Pancreas (tissue), 10 donors: ENCODE measurements at regions not wholly inside any gene's neighbourhood (a gene's known extent, or its start where the extent isn't known, plus 50 kb on each side); places are given as distances from the start of the nearest gene placed in this dataset.

Experiments
- ATAC-seq, 4 donors: fragments of 200-7000 bp; cut with Tn5 transposase; one replicate each; pipeline versions ENCODE4 v1.8.0 to v1.9.1; 2020; ENCODE audit warnings: mild to moderate bottlenecking in 4 of 4, moderate library complexity in 4 of 4
- DNase-seq, 6 donors: peaks; one replicate each; pipeline ENCODE4 v3.0.0-alpha.2; 2020
- FAIRE-seq: peaks from 2 replicates; lab custom pipeline; 2012; peaks lifted over from hg19 to GRCh38; lab: Jason Lieb, UNC
- H3K27ac ChIP-seq, 4 donors: fragments of 200-600 bp; sonication (generic); 1 replicate in 3 of 4; 2 replicates in 1 of 4; pipeline versions ENCODE4 v1.5.0 to v1.8.0; 2020
- H3K27me3 ChIP-seq, 4 donors: fragments of 200-600 bp; one replicate each; pipeline ENCODE4 v1.8.0; 2021
- H3K36me3 ChIP-seq, 3 donors: fragments of 200-600 bp; sonication (generic) in 1 of 3; one replicate each; pipeline versions ENCODE4 v1.5.0 to v1.8.0; 2020 to 2021
- H3K4me1 ChIP-seq, 3 donors: fragments of 200-600 bp; one replicate each; pipeline ENCODE4 v1.8.0; 2021
- H3K4me3 ChIP-seq, 4 donors: fragments of 200-600 bp; sonication (generic) in 2 of 4; one replicate each; pipeline versions ENCODE4 v1.5.0 to v1.8.0; 2020 to 2021
- H3K9me3 ChIP-seq, 4 donors: fragments of 200-600 bp; one replicate each; pipeline ENCODE4 v1.8.0; 2021
- CTCF ChIP-seq, 4 donors: fragments of 200-600 bp; sonication (generic) in 3 of 4; IDR thresholded peaks; one replicate each; pipeline versions ENCODE4 v1.5.0 to v1.8.0; 2021; ENCODE audit warnings: antibody characterized with exemption in 4 of 4
- WGBS, 2 donors: extraction: QIAGEN DNeasy Blood & Tissue Kit; methylation state at CpG; one replicate each; pipeline ENCODE4 v1.1.7; 2013; 5-methylcytosine and 5-hydroxymethylcytosine counted together
- intact Hi-C, 3 donors: fragments of 100-400 bp; cut with DNase I; formaldehyde crosslinking; loops; one replicate each; pipeline versions ENCODE4 v1.11.1 to v1.14.2; 2022
- donor health status: healthy with polysubstance abuse.
- donor health status: DM: no; HTN: no; CAD: no; lungs with moderate emphysema.
- donor health status: DM: no; HTN: no; CAD: no.
- donor health status: control.
- donor health status: control.
- donor health status: Bipolar disorder and iron deficiency.
- donor health status: DM: yes; HTN: yes; CAD: no.
- donor health status: DM: no; HTN: no; CAD: no.
- donor health status: DM: no; HTN: no; CAD: no.
- donor health status: DM: yes; HTN: yes; CAD: no.

- Histone ChIP-seq H3K36me3 (no peaks in the 10 kb centered on the region), H3K27ac (no peak overlapping the region), H3K27me3 (no peaks in the 10 kb centered on the region), H3K4me1 (no peaks in the 10 kb centered on the region), H3K9me3 (no peaks in the 10 kb centered on the region), H3K4me3 (no peak overlapping the region)
- WGBS, 2 donors = 85% methylated on average over 6 of the region's 6 CpGs
- intact Hi-C loops = no loop called here
- DNase-seq (no peak), FAIRE-seq (no peak), ATAC-seq (no peak)
- TF ChIP-seq CTCF (IDR thresholded peaks at IDR 0.05) = no peak
Observed at GRCh38 chr2:118588850-118589249, 258.6 kb downstream of the EN1 start.

- no peak for FAIRE-seq
- intact Hi-C loops = no loop called here
Observed at GRCh38 chr2:118586312-118586711, 261.1 kb downstream of the EN1 start.

DNA sequence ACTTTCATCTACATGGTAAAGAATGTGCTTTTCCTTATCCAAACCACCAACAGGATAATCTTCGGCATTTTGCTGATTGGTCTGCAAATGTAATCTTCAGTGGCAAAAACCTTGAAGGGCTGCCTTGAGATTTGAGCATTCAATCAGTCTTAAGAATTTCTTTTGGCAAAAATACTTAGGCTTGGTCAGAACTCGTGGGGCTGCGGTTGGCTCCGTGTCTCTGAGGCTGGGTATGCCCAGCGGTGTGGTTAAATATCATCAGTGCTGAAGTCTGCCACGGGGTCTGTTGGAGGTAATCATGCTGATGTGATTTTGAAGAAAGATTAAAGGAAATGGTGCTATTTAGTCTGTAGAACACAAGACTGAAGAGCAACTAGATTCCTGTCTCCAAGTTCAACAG, 262.6 kb downstream of the EN1 start:
- Histone ChIP-seq H3K4me1 (no peaks in the 10 kb centered on the region), H3K36me3 (no peaks in the 10 kb centered on the region), H3K27me3 (no peaks in the 10 kb centered on the region), H3K4me3 (no peak overlapping the region), H3K9me3 (no peaks in the 10 kb centered on the region), H3K27ac (no peak overlapping the region)
- ATAC-seq (no peak), DNase-seq (no peak), FAIRE-seq (no peak)
- intact Hi-C loops = no loop called here
- TF ChIP-seq CTCF (IDR thresholded peaks at IDR 0.05) = no peak
- 56 to 59% methylated on average over 6 of the region's 6 CpGs for WGBS, 2 donors

More at GRCh38 chr2:118586312-118586711, 261.1 kb downstream of the EN1 start:
- no peak for DNase-seq
- no peaks in the 10 kb centered on the region for H3K4me1 ChIP-seq
- H3K27ac ChIP-seq = no peak overlapping the region
- ATAC-seq = no peak
- H3K4me3 ChIP-seq = no peak overlapping the region
- H3K36me3 ChIP-seq = no peaks in the 10 kb centered on the region
- no peak for TF ChIP-seq CTCF (IDR thresholded peaks at IDR 0.05)
- H3K27me3 ChIP-seq = no peaks in the 10 kb centered on the region
- H3K9me3 ChIP-seq = no peaks in the 10 kb centered on the region
- WGBS, 2 donors = 83 to 90% methylated on average over 1 of the region's 1 CpG

- intact Hi-C loops = no loop called here
Observed at GRCh38 chr2:118584062-118584749, 263.2 kb downstream of the EN1 start.

More at GRCh38 chr2:118584062-118584749, 263.2 kb downstream of the EN1 start:
- Histone ChIP-seq H3K27ac (no peak overlapping the region), H3K9me3 (no peaks in the 10 kb centered on the region), H3K27me3 (no peaks in the 10 kb centered on the region), H3K4me1 (no peaks in the 10 kb centered on the region), H3K36me3 (no peaks in the 10 kb centered on the region), H3K4me3 (no peak overlapping the region)
- no peak for TF ChIP-seq CTCF (IDR thresholded peaks at IDR 0.05)
- FAIRE-seq = no peak
- ATAC-seq = no peak
- DNase-seq = no peak
- 74 to 81% methylated on average over 4 of the region's 4 CpGs for WGBS, 2 donors
